Liver (tissue), 8 donors: ENCODE measurements at regions not wholly inside any gene's neighbourhood (a gene's known extent, or its start where the extent isn't known, plus 50 kb on each side); places are given as distances from the start of the nearest gene placed in this dataset.

Source experiments
- DNase-seq: peaks from one replicate; pipeline ENCODE4 v3.0.0-alpha.2; 2017; ENCODE audit warnings: low spot score
- H3K27ac ChIP-seq, 2 donors: one replicate each; pipeline ENCODE4 v1.7.0; 2013; ENCODE audit warnings: inconsistent platforms in 2 of 2, low read length in 2 of 2, control low read depth in 1 of 2, low read depth in 1 of 2, mild to moderate bottlenecking in 1 of 2
- H3K27me3 ChIP-seq, 4 donors: one replicate each; pipeline versions ENCODE4 v1.6.1 to v1.7.0; 2013; ENCODE audit warnings: low read length in 3 of 4, inconsistent platforms in 1 of 4, mild to moderate bottlenecking in 1 of 4, moderate library complexity in 1 of 4; ENCODE audit not compliant: control insufficient read depth in 4 of 4, insufficient read depth in 4 of 4
- H3K36me3 ChIP-seq, 4 donors: one replicate each; pipeline versions ENCODE4 v1.6.1 to v1.7.0; 2013; ENCODE audit warnings: low read length in 3 of 4, mild to moderate bottlenecking in 3 of 4, low read depth in 1 of 4, moderate library complexity in 1 of 4; ENCODE audit not compliant: control insufficient read depth in 4 of 4, insufficient read depth in 3 of 4
- H3K4me1 ChIP-seq, 4 donors: one replicate each; pipeline versions ENCODE4 v1.6.1 to v1.7.0; 2013; ENCODE audit warnings: low read length in 3 of 4, mild to moderate bottlenecking in 3 of 4, moderate library complexity in 1 of 4; ENCODE audit not compliant: control insufficient read depth in 4 of 4, insufficient read depth in 4 of 4
- H3K4me3 ChIP-seq, 3 donors: one replicate each; pipeline versions ENCODE4 v1.6.1 to v1.7.0; 2013; ENCODE audit warnings: low read length in 3 of 3, control low read depth in 1 of 3, low read depth in 1 of 3, mild to moderate bottlenecking in 1 of 3
- H3K9ac ChIP-seq, 2 donors: one replicate each; pipeline ENCODE4 v1.7.0; 2013; ENCODE audit warnings: low read length in 2 of 2, mild to moderate bottlenecking in 2 of 2, moderate library complexity in 2 of 2, control low read depth in 1 of 2, low read depth in 1 of 2
- H3K9me3 ChIP-seq, 4 donors: one replicate each; pipeline versions ENCODE4 v1.6.1 to v1.7.0; 2013; ENCODE audit warnings: low read length in 3 of 4; ENCODE audit not compliant: control insufficient read depth in 4 of 4
- EGR1 ChIP-seq, 2 donors: IDR thresholded peaks; 2 replicates each; pipeline ENCODE4 v1.6.1; 2016 to 2018; ENCODE audit warnings: antibody characterized with exemption in 2 of 2, low read depth in 2 of 2
- FOXA1 ChIP-seq: IDR thresholded peaks from 2 replicates; pipeline ENCODE4 v1.6.1; 2016; ENCODE audit warnings: antibody characterized with exemption
- FOXA2 ChIP-seq: IDR thresholded peaks from 2 replicates; pipeline ENCODE4 v1.6.1; 2016; ENCODE audit warnings: antibody characterized with exemption
- GABPA ChIP-seq, 2 donors: IDR thresholded peaks in 1 of 2; conservative IDR thresholded peaks in 1 of 2; 2 replicates each; pipeline ENCODE4 v1.6.1; 2016; ENCODE audit warnings: antibody characterized with exemption in 2 of 2, mild to moderate bottlenecking in 1 of 2, moderate library complexity in 1 of 2
- HNF4A ChIP-seq, 2 donors: conservative IDR thresholded peaks; 2 replicates each; pipeline ENCODE4 v1.6.1; 2016; ENCODE audit warnings: antibody characterized with exemption in 2 of 2, mild to moderate bottlenecking in 2 of 2
- HNF4G ChIP-seq: IDR thresholded peaks from 2 replicates; pipeline ENCODE4 v1.6.1; 2016; ENCODE audit warnings: antibody characterized with exemption
- JUND ChIP-seq, 2 donors: IDR thresholded peaks; 2 replicates each; pipeline ENCODE4 v1.6.1; 2016; ENCODE audit warnings: antibody characterized with exemption in 2 of 2
- NR2F2 ChIP-seq: IDR thresholded peaks from 2 replicates; pipeline ENCODE4 v1.6.1; 2016; ENCODE audit warnings: antibody characterized with exemption
- RAD21 ChIP-seq, 2 donors: IDR thresholded peaks; 2 replicates each; pipeline ENCODE4 v1.6.1; 2016; ENCODE audit warnings: antibody characterized with exemption in 2 of 2, mild to moderate bottlenecking in 2 of 2
- RXRA ChIP-seq, 2 donors: IDR thresholded peaks; 2 replicates each; pipeline ENCODE4 v1.6.1; 2017 to 2018; ENCODE audit warnings: antibody characterized with exemption in 2 of 2, mild to moderate bottlenecking in 1 of 2
- SP1 ChIP-seq: IDR thresholded peaks from 2 replicates; pipeline ENCODE4 v1.6.1; 2018; ENCODE audit warnings: antibody characterized with exemption, mild to moderate bottlenecking
- TAF1 ChIP-seq: conservative IDR thresholded peaks from 2 replicates; pipeline ENCODE4 v1.6.1; 2016; ENCODE audit warnings: antibody characterized with exemption, mild to moderate bottlenecking
- YY1 ChIP-seq: IDR thresholded peaks from 2 replicates; pipeline ENCODE4 v1.6.1; 2016; ENCODE audit warnings: antibody characterized with exemption, mild to moderate bottlenecking
- ZBTB33 ChIP-seq: IDR thresholded peaks from 2 replicates; pipeline ENCODE4 v1.6.1; 2016; ENCODE audit warnings: antibody characterized with exemption
- WGBS: extraction: QIAGEN DNeasy Blood & Tissue Kit; methylation state at CpG from one replicate; pipeline ENCODE4 v1.1.7; 2013; 5-methylcytosine and 5-hydroxymethylcytosine counted together
- TF ChIP-seq, protein P1 (sequence below): IDR thresholded peaks from 2 replicates; pipeline ENCODE4 v1.6.1; 2016; ENCODE audit warnings: antibody characterized with exemption
- TF ChIP-seq, protein P2 (sequence below): IDR thresholded peaks from 2 replicates; pipeline ENCODE4 v1.6.1; 2016; ENCODE audit warnings: antibody characterized with exemption, mild to moderate bottlenecking
- TF ChIP-seq, protein P3 (sequence below): fragments of 150-350 bp; IDR thresholded peaks from 2 replicates; pipeline ENCODE4 v1.5.1; 2017; ENCODE audit warnings: improper control_type of control experiment, low read depth, low read length; ENCODE audit not compliant: missing input control
- TF ChIP-seq, protein P4 (sequence below): IDR thresholded peaks from 2 replicates; pipeline ENCODE4 v1.6.1; 2016; ENCODE audit warnings: antibody characterized with exemption
- donor health status: healthy.
- donor health status: healthy.
- donor health status: healthy.
- donor health status: healthy.
- donor health status: healthy.

DNA sequence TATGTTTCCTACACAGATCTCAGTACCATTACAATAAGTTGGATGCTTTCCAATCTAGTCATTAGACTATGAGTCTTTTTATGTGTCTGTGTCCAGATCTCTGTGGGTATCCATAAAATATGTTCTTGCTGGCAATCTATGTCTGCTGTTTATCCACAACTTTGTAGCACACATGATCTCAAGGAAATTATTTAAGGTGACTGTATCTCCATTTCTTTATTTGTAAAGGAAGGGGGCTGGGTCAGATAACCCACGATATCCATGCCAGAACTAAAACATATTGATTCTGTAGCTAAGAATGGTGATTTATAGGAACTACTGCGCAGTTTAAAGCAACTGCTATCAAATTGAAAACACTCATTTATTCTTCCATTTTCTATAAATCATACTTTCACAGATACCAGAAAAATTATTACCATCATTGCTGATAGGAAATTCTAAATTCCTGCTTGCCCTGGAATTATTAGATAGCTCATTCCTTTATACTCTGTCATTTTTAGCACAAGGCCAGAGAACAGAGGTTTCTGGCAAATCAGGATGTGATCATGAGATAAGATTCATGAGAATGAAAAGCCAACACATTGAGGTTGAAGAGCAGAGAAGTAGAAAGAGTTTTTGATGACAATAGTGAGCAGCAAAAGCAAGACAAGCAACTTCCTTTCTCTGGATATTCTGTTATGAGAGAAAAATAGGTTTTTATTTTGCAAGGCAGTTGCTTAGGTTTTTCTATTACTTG lies 851.4 kb upstream of the CITED2 start:
- no peaks in the 10 kb centered on the region for H3K4me1 ChIP-seq
- H3K36me3 ChIP-seq = no peaks in the 10 kb centered on the region
- H3K27ac ChIP-seq = no peak overlapping the region
- H3K9me3 ChIP-seq = no peaks in the 10 kb centered on the region
- TF ChIP-seq ZBTB33 (no peak), NR2F2 (no peak), SP1 (no peak), HNF4G (no peak), RAD21 (IDR thresholded peaks at IDR 0.05) (no peak)
- TF ChIP-seq, protein P1, sequence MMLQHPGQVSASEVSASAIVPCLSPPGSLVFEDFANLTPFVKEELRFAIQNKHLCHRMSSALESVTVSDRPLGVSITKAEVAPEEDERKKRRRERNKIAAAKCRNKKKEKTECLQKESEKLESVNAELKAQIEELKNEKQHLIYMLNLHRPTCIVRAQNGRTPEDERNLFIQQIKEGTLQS = no peak
- TF ChIP-seq, protein P2, sequence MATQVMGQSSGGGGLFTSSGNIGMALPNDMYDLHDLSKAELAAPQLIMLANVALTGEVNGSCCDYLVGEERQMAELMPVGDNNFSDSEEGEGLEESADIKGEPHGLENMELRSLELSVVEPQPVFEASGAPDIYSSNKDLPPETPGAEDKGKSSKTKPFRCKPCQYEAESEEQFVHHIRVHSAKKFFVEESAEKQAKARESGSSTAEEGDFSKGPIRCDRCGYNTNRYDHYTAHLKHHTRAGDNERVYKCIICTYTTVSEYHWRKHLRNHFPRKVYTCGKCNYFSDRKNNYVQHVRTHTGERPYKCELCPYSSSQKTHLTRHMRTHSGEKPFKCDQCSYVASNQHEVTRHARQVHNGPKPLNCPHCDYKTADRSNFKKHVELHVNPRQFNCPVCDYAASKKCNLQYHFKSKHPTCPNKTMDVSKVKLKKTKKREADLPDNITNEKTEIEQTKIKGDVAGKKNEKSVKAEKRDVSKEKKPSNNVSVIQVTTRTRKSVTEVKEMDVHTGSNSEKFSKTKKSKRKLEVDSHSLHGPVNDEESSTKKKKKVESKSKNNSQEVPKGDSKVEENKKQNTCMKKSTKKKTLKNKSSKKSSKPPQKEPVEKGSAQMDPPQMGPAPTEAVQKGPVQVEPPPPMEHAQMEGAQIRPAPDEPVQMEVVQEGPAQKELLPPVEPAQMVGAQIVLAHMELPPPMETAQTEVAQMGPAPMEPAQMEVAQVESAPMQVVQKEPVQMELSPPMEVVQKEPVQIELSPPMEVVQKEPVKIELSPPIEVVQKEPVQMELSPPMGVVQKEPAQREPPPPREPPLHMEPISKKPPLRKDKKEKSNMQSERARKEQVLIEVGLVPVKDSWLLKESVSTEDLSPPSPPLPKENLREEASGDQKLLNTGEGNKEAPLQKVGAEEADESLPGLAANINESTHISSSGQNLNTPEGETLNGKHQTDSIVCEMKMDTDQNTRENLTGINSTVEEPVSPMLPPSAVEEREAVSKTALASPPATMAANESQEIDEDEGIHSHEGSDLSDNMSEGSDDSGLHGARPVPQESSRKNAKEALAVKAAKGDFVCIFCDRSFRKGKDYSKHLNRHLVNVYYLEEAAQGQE = no peak
- WGBS = 74% methylated on average over 2 of the region's 2 CpGs
- no peaks in the 10 kb centered on the region for H3K27me3 ChIP-seq
- H3K4me3 ChIP-seq = no peak overlapping the region
- DNase-seq = no peak
- H3K9ac ChIP-seq = no peak overlapping the region

GRCh38 chr6:140217283-140217682 lies 842.8 kb upstream of the CITED2 start:
- no peaks in the 10 kb centered on the region for H3K27me3 ChIP-seq
- no peaks in the 10 kb centered on the region for H3K4me1 ChIP-seq
- no peak overlapping the region for H3K4me3 ChIP-seq
- no peak overlapping the region for H3K9ac ChIP-seq
- H3K9me3 ChIP-seq = peaks cover 0 to 6% (median 3%) of the 10 kb centered on the region in 4 donors
- H3K27ac ChIP-seq = no peak overlapping the region
- H3K36me3 ChIP-seq = no peaks in the 10 kb centered on the region
- no peak for DNase-seq
- no peak for TF ChIP-seq EGR1 (IDR thresholded peaks at IDR 0.05; ENCODE audit: low read depth in 2 of 2)
- TF ChIP-seq YY1 = no peak
- no peak for TF ChIP-seq FOXA2
- TF ChIP-seq GABPA (IDR thresholded peaks at IDR 0.05 in 1 of 2, conservative IDR thresholded peaks at IDR 0.05 in 1 of 2) = no peak
- no peak for TF ChIP-seq TAF1
- TF ChIP-seq, protein P3, sequence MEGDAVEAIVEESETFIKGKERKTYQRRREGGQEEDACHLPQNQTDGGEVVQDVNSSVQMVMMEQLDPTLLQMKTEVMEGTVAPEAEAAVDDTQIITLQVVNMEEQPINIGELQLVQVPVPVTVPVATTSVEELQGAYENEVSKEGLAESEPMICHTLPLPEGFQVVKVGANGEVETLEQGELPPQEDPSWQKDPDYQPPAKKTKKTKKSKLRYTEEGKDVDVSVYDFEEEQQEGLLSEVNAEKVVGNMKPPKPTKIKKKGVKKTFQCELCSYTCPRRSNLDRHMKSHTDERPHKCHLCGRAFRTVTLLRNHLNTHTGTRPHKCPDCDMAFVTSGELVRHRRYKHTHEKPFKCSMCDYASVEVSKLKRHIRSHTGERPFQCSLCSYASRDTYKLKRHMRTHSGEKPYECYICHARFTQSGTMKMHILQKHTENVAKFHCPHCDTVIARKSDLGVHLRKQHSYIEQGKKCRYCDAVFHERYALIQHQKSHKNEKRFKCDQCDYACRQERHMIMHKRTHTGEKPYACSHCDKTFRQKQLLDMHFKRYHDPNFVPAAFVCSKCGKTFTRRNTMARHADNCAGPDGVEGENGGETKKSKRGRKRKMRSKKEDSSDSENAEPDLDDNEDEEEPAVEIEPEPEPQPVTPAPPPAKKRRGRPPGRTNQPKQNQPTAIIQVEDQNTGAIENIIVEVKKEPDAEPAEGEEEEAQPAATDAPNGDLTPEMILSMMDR = no peak
- TF ChIP-seq, protein P1 = no peak
- TF ChIP-seq NR2F2 = no peak
- TF ChIP-seq SP1 = no peak
- TF ChIP-seq HNF4A (conservative IDR thresholded peaks at IDR 0.05) = no peak
- TF ChIP-seq RAD21 (IDR thresholded peaks at IDR 0.05) = no peak
- no peak for TF ChIP-seq FOXA1
- TF ChIP-seq JUND (IDR thresholded peaks at IDR 0.05) = no peak
- TF ChIP-seq RXRA (IDR thresholded peaks at IDR 0.05) = no peak
- TF ChIP-seq, protein P4, sequence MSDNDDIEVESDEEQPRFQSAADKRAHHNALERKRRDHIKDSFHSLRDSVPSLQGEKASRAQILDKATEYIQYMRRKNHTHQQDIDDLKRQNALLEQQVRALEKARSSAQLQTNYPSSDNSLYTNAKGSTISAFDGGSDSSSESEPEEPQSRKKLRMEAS = no peak
- TF ChIP-seq ZBTB33 = no peak
- TF ChIP-seq, protein P2 = no peak
